PFSK-1 (cell line): ENCODE measurements at regions not wholly inside any gene's neighbourhood (a gene's known extent, or its start where the extent isn't known, plus 50 kb on each side); places are given as distances from the start of the nearest gene placed in this dataset.

ENCODE experiments used
- FOXP2 ChIP-seq: optimal IDR thresholded peaks from 2 replicates; pipeline ENCODE3; 2011; ENCODE audit warnings: borderline replicate concordance, control low read depth, inconsistent platforms; ENCODE audit not compliant: insufficient read depth; ENCODE audit errors: extremely low read length, extremely low read depth
- TF ChIP-seq, protein P1 (sequence below), 2 experiments: IDR thresholded peaks; 2 replicates each; pipeline versions ENCODE4 v1.6.1 to v1.8.0; 2011 to 2012; ENCODE audit warnings: low read depth in 2 of 2, low read length in 2 of 2, control low read depth in 1 of 2, inconsistent platforms in 1 of 2, mild to moderate bottlenecking in 1 of 2, moderate library complexity in 1 of 2; ENCODE audit not compliant: insufficient read depth in 1 of 2

DNA sequence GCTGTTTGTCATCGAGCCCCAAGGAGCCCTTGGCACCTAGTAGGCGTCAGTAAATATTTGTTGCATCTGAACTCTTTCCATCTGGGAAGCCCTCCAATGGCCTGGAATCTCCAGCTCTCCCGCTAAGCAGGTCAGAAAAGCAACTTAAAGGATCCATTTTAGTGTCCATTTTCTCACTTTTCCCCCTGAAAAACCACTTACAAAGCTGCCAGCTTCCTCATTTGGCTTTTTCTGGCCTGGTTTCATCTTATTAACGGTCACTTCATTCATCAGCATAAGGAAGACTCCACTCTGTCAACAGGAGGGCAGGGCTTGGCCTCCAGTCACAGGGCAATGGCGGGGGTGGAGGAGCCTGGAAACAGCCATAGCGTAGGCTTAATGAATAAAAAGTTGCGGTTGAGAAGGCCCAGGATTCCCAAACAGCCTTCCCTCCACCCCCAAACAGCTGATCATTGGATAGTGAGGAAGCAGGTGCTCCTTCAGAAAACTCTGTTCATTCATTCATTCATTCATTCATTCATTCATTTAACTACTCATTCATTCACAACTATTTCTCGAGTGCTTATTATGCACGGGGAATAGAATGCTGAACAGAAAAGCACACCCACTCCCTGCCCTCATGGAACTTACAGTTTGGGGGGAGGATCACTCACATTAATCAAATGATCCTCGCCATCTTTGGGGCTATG, 104.5 kb upstream of the RCN1 start:
- TF ChIP-seq, protein P1, sequence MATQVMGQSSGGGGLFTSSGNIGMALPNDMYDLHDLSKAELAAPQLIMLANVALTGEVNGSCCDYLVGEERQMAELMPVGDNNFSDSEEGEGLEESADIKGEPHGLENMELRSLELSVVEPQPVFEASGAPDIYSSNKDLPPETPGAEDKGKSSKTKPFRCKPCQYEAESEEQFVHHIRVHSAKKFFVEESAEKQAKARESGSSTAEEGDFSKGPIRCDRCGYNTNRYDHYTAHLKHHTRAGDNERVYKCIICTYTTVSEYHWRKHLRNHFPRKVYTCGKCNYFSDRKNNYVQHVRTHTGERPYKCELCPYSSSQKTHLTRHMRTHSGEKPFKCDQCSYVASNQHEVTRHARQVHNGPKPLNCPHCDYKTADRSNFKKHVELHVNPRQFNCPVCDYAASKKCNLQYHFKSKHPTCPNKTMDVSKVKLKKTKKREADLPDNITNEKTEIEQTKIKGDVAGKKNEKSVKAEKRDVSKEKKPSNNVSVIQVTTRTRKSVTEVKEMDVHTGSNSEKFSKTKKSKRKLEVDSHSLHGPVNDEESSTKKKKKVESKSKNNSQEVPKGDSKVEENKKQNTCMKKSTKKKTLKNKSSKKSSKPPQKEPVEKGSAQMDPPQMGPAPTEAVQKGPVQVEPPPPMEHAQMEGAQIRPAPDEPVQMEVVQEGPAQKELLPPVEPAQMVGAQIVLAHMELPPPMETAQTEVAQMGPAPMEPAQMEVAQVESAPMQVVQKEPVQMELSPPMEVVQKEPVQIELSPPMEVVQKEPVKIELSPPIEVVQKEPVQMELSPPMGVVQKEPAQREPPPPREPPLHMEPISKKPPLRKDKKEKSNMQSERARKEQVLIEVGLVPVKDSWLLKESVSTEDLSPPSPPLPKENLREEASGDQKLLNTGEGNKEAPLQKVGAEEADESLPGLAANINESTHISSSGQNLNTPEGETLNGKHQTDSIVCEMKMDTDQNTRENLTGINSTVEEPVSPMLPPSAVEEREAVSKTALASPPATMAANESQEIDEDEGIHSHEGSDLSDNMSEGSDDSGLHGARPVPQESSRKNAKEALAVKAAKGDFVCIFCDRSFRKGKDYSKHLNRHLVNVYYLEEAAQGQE (IDR thresholded peaks at IDR 0.05; ENCODE audit: insufficient read depth in 1 of 2, low read depth in 2 of 2, low read length in 2 of 2): no peak
- no peak for TF ChIP-seq FOXP2
